MM.1S (cell line): ENCODE measurements at regions not wholly inside any gene's neighbourhood (a gene's known extent, or its start where the extent isn't known, plus 50 kb on each side); places are given as distances from the start of the nearest gene placed in this dataset.

Source experiments
- EZH2 ChIP-seq: fragments of 300-600 bp; sonication (generic); optimal IDR thresholded peaks from 2 replicates; pipeline ENCODE3; 2017; ENCODE audit warnings: low read depth, mild to moderate bottlenecking, antibody characterized with exemption, low read length, mixed read lengths
- TF ChIP-seq, protein P1 (sequence below): fragments of 300-600 bp; sonication (generic); IDR thresholded peaks from 2 replicates; pipeline ENCODE4 v1.5.1; 2016; ENCODE audit warnings: antibody characterized with exemption, low read length, mixed read lengths

DNA sequence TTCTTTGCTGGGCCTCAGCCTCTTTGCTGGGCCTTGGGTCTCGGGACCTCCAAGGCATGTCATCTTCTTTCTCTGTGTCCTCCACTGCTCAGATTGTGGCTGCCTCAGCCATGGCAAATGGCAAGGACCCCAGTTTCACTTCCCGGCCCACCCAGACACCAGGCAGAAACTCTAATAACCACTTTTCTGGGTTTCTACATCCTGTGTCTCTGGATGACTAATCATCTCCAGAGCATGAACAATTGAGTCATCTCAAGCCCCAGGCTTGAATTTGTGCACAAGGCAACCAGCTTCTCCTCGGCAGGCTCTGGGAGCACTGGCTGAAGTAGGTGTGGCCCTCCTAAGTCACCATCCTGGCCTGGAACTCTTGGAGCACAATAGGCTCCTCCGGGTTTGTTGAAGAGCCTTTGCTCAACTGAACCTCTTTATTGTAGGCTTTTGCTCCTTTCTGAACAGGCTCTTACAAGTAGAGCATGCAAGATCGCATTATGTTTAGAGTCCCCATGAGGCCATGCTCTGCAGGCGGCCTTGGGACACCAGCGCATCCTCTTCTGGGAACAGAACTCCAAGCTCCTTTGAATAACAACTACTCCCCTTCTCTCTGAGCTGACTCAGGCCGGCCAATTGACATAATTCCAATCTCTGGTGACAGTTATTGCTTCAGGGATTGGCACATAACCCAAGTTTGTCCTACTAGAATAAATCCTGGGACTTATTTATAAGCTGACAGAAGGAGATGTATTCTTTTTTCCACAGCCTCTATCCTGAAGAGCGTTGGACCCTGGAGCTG lies 218.1 kb downstream of the WDR11 start:
- TF ChIP-seq, protein P1, sequence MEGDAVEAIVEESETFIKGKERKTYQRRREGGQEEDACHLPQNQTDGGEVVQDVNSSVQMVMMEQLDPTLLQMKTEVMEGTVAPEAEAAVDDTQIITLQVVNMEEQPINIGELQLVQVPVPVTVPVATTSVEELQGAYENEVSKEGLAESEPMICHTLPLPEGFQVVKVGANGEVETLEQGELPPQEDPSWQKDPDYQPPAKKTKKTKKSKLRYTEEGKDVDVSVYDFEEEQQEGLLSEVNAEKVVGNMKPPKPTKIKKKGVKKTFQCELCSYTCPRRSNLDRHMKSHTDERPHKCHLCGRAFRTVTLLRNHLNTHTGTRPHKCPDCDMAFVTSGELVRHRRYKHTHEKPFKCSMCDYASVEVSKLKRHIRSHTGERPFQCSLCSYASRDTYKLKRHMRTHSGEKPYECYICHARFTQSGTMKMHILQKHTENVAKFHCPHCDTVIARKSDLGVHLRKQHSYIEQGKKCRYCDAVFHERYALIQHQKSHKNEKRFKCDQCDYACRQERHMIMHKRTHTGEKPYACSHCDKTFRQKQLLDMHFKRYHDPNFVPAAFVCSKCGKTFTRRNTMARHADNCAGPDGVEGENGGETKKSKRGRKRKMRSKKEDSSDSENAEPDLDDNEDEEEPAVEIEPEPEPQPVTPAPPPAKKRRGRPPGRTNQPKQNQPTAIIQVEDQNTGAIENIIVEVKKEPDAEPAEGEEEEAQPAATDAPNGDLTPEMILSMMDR: no peak
- no peak for TF ChIP-seq EZH2
